GM23248 (cell line): ENCODE measurements at regions not wholly inside any gene's neighbourhood (a gene's known extent, or its start where the extent isn't known, plus 50 kb on each side); places are given as distances from the start of the nearest gene placed in this dataset.

Experiments
- DNase-seq: peaks from one replicate; pipeline ENCODE4 v3.0.0-alpha.2; 2015
- H2AFZ ChIP-seq: fragments of 200-600 bp; sonication (generic); 2 replicates; pipeline ENCODE4 v1.6.1; 2016; ENCODE audit warnings: antibody characterized with exemption
- H3F3A ChIP-seq: fragments of 200-600 bp; sonication (generic); 2 replicates; pipeline ENCODE4 v1.6.1; 2016; ENCODE audit warnings: mild to moderate bottlenecking, antibody characterized with exemption, mixed run types; ENCODE audit not compliant: insufficient read depth
- H3K27ac ChIP-seq: fragments of 200-600 bp; sonication (generic); 2 replicates; pipeline ENCODE4 v1.5.1; 2016; ENCODE audit warnings: mild to moderate bottlenecking
- H3K27me3 ChIP-seq: fragments of 200-600 bp; sonication (generic); replicated peaks from 2 replicates; pipeline ENCODE4 v1.6.1; 2016; ENCODE audit warnings: mild to moderate bottlenecking; ENCODE audit not compliant: insufficient read depth
- H3K36me3 ChIP-seq: fragments of 200-600 bp; sonication (generic); 2 replicates; pipeline ENCODE4 v1.6.1; 2016; ENCODE audit warnings: low read depth, mild to moderate bottlenecking
- H3K4me1 ChIP-seq: fragments of 200-600 bp; sonication (generic); 2 replicates; pipeline ENCODE4 v1.6.1; 2016; ENCODE audit warnings: mild to moderate bottlenecking; ENCODE audit not compliant: insufficient read depth
- H3K4me2 ChIP-seq: fragments of 200-600 bp; sonication (generic); one replicate; pipeline ENCODE4 v1.6.1; 2016; ENCODE audit warnings: mild to moderate bottlenecking; ENCODE audit not compliant: unreplicated experiment
- H3K4me3 ChIP-seq: fragments of 200-600 bp; sonication (generic); 2 replicates; pipeline ENCODE4 v1.5.1; 2016; ENCODE audit warnings: mild to moderate bottlenecking
- H3K79me2 ChIP-seq: fragments of 200-600 bp; sonication (generic); 2 replicates; pipeline ENCODE4 v1.6.1; 2016; ENCODE audit warnings: mild to moderate bottlenecking; ENCODE audit not compliant: insufficient read depth
- H3K9ac ChIP-seq: fragments of 200-600 bp; sonication (generic); 2 replicates; pipeline ENCODE4 v1.6.1; 2016; ENCODE audit warnings: mild to moderate bottlenecking
- H3K9me2 ChIP-seq: fragments of 200-600 bp; sonication (generic); 2 replicates; pipeline ENCODE4 v1.6.1; 2016; ENCODE audit warnings: mixed run types, mild to moderate bottlenecking, moderate library complexity; ENCODE audit not compliant: insufficient read depth
- H3K9me3 ChIP-seq: fragments of 200-600 bp; sonication (generic); one replicate; pipeline ENCODE4 v1.6.1; 2017; ENCODE audit warnings: low read depth
- H4K20me1 ChIP-seq: fragments of 200-600 bp; sonication (generic); 2 replicates; pipeline ENCODE4 v1.6.0; 2016; ENCODE audit not compliant: insufficient read depth
- EZH2 ChIP-seq: fragments of 200-600 bp; sonication (generic); IDR thresholded peaks from 2 replicates; pipeline ENCODE4 v1.6.1; 2018; ENCODE audit warnings: antibody characterized with exemption, mild to moderate bottlenecking; ENCODE audit not compliant: insufficient read depth, poor library complexity, severe bottlenecking
- EZH2phosphoT487 ChIP-seq: fragments of 200-600 bp; sonication (generic); IDR thresholded peaks from 2 replicates; pipeline ENCODE4 v1.6.1; 2018; ENCODE audit warnings: antibody characterized with exemption, moderate library complexity, mild to moderate bottlenecking, low read depth; ENCODE audit not compliant: insufficient read depth
- WGBS, 2 experiments: methylation state at CpG; one replicate each; pipeline ENCODE4 v1.1.6; 2015 to 2017; ENCODE audit warnings: low lambda C conversion rate in 2 of 2, low coverage in 1 of 2; ENCODE audit errors: missing lambda C conversion rate in 2 of 2; 5-methylcytosine and 5-hydroxymethylcytosine counted together
- in situ Hi-C: fragments of 300-500 bp; cut with MboI; formaldehyde crosslinking; loops from 2 replicates; pipeline ENCODE4 v1.15.0; 2020

DNA sequence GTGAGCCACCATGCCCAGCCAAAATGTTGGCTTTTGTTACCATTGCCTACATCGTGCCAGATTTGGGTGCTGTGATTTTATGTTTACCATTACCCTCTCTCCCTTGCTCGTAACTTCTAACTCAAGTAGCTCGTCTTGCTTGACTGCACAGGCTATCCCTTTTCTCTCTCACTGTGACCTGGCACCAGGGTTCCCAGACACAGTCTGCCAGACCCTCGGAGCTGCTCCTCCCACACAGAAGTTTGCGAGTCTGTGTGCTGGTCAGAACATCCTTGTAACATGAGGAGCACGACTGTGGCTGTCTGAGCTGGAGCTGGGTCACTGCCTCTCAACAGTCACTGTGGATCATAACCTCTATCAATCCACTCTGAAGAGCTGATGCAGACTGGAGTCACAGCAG lies 152.5 kb upstream of the ACKR3 start:
- no peaks in the 10 kb centered on the region for H3F3A ChIP-seq
- in situ Hi-C loops = no loop called here

DNA sequence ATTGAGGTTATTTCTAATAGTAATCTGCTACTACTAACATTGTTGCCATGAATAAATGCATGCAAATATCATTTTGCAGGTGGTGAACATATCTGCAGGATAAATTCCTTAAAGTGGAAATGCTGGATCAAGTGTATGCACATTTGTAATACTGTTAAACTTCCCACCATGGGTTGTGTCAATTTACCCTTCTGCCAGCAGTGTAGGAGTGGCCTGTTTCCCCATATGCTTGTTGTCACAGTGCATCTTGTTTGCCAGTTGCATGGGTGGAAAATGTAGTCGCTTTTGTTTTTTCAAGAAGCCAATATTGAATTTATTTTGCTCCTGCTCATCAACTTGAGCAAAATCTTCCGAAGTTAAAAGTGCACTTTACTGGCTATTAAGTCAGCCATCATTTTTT lies 139.0 kb upstream of the ACKR3 start:
- no peaks in the 10 kb centered on the region; the same call in 1 of the 2 replicates for H3K36me3 ChIP-seq
- 3 to 6% methylated on average over 2 of the region's 2 CpGs for WGBS, 2 experiments
- H4K20me1 ChIP-seq = no peaks in the 10 kb centered on the region
- H3K4me2 ChIP-seq = no peak overlapping the region
- DNase-seq = no peak
- in situ Hi-C loops = no loop called here
- H3K79me2 ChIP-seq = no peaks in the 10 kb centered on the region
- peaks cover 33% of the 10 kb centered on the region for H3K27me3 ChIP-seq
- H3K27ac ChIP-seq = no peak overlapping the region
- no peak overlapping the region for H3K4me3 ChIP-seq
- no peaks in the 10 kb centered on the region for H3F3A ChIP-seq
- no peak overlapping the region for H3K9ac ChIP-seq
- TF ChIP-seq EZH2 (no peak), EZH2phosphoT487 (no peak)
- H3K9me3 ChIP-seq = no peaks in the 10 kb centered on the region
- H3K9me2 ChIP-seq = no peaks in the 10 kb centered on the region
- H3K4me1 ChIP-seq = no peaks in the 10 kb centered on the region
- H2AFZ ChIP-seq = no peak overlapping the region

More for the DNA sequence above, 152.5 kb upstream of the ACKR3 start:
- no peak for TF ChIP-seq EZH2phosphoT487
- no peak for TF ChIP-seq EZH2
- H3K4me1 ChIP-seq = no peaks in the 10 kb centered on the region
- H3K9me3 ChIP-seq = no peaks in the 10 kb centered on the region
- no peak for DNase-seq
- WGBS, 2 experiments = 35 to 36% methylated on average over 6 of the region's 6 CpGs
- H3K9me2 ChIP-seq = no peaks in the 10 kb centered on the region
- no peaks in the 10 kb centered on the region for H3K36me3 ChIP-seq
- no peak overlapping the region for H3K4me3 ChIP-seq
- no peaks in the 10 kb centered on the region for H3K79me2 ChIP-seq
- H3K4me2 ChIP-seq = no peak overlapping the region
- H3K9ac ChIP-seq = no peak overlapping the region
- H3K27ac ChIP-seq = no peak overlapping the region
- H4K20me1 ChIP-seq = no peaks in the 10 kb centered on the region
- H3K27me3 ChIP-seq = peaks cover 21% of the 10 kb centered on the region
- H2AFZ ChIP-seq = no peak overlapping the region

DNA sequence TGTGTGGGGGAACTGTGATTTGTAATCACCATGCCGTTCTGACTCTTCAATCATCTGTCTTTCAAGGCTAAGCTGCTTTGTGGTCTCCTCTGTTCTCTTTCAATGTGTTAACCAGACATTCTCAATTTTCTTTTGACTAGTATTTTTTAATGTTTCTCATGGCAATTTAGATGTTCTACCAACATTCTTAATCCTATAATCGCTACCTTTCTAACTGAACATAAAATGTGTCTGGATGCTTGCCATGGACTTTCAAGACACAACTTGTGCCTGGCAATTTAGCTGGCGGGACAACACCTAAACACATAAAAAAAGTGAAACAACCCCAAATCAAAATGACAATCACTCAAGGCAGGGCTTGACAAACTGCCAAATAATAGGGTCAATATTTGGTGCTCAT lies 135.0 kb upstream of the ACKR3 start:
- Histone ChIP-seq H3K4me1 (no peaks in the 10 kb centered on the region), H4K20me1 (no peaks in the 10 kb centered on the region), H3F3A (no peaks in the 10 kb centered on the region), H3K4me3 (no peak overlapping the region), H3K36me3 (no peaks in the 10 kb centered on the region), H3K79me2 (no peaks in the 10 kb centered on the region), H3K27me3 (peaks cover 23% of the 10 kb centered on the region; the same call in 1 of the 2 replicates), H3K9ac (no peak overlapping the region), H3K9me3 (no peaks in the 10 kb centered on the region), H3K27ac (no peak overlapping the region), H3K4me2 (no peak overlapping the region), H3K9me2 (no peaks in the 10 kb centered on the region), H2AFZ (no peak overlapping the region)
- 23 to 28% methylated on average over 3 of the region's 3 CpGs for WGBS, 2 experiments
- no peak for DNase-seq
- in situ Hi-C loops = no loop called here
- TF ChIP-seq EZH2phosphoT487 (no peak), EZH2 (no peak)

GRCh38 chr2:236440110-236440881 lies 129.3 kb upstream of the ACKR3 start:
- Histone ChIP-seq H3K9ac (no peak overlapping the region), H3K27me3 (peaks cover 14% of the 10 kb centered on the region; the same call in 1 of the 2 replicates), H3K27ac (no peak overlapping the region), H3K4me2 (no peak overlapping the region), H2AFZ (no peak overlapping the region), H4K20me1 (no peaks in the 10 kb centered on the region), H3K4me3 (no peak overlapping the region), H3K4me1 (no peaks in the 10 kb centered on the region), H3K9me2 (no peaks in the 10 kb centered on the region), H3K9me3 (no peaks in the 10 kb centered on the region), H3K36me3 (no peaks in the 10 kb centered on the region), H3F3A (no peaks in the 10 kb centered on the region), H3K79me2 (no peaks in the 10 kb centered on the region)
- no peak for DNase-seq
- no peak for TF ChIP-seq EZH2phosphoT487
- no peak for TF ChIP-seq EZH2
- in situ Hi-C loops = no loop called here
- WGBS, 2 experiments = 33 to 36% methylated on average over 6 of the region's 6 CpGs

DNA sequence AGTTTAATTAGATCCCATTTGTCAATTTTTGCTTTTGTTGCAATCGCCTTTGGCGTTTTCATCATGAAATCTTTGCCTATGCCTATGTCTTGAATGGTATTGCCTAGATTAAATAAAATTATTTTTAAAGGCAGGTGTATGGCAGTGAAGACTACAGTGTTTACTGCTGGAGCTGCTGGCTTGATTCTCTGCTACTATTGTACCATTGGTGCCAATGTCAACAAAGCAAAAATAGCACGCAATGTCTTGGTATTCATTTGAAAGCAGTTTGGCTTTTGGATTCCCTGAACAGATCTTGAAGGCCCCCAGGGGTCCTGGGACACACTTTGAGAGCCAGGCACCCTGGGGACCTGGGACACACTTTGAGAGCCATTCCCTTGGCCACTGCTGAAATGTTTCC lies 125.4 kb upstream of the ACKR3 start:
- Histone ChIP-seq H3K9ac (no peak overlapping the region), H3K79me2 (no peaks in the 10 kb centered on the region), H2AFZ (no peak overlapping the region), H3K4me2 (no peak overlapping the region), H3K4me3 (no peak overlapping the region), H3K36me3 (no peaks in the 10 kb centered on the region), H3K9me2 (no peaks in the 10 kb centered on the region), H3K4me1 (no peaks in the 10 kb centered on the region), H3K27me3 (peaks cover 14% of the 10 kb centered on the region; the same call in 1 of the 2 replicates), H3K9me3 (no peaks in the 10 kb centered on the region), H4K20me1 (no peaks in the 10 kb centered on the region), H3F3A (no peaks in the 10 kb centered on the region), H3K27ac (no peak overlapping the region)
- TF ChIP-seq EZH2phosphoT487 (no peak), EZH2 (no peak)
- in situ Hi-C loops = no loop called here
- WGBS, 2 experiments = 65 to 69% methylated on average over 3 of the region's 3 CpGs
- DNase-seq = no peak
